RWPE2 (cell line): ENCODE measurements at regions not wholly inside any gene's neighbourhood (a gene's known extent, or its start where the extent isn't known, plus 50 kb on each side); places are given as distances from the start of the nearest gene placed in this dataset.
"Not testable (repeated sequence)": the region's sequence is repeated elsewhere in the genome, so short reads cannot be mapped to it uniquely, and the experiment has no call there.

Experiments used
- ATAC-seq: fragments of 200-7000 bp; cut with Tn5 transposase; 3 replicates; pipeline ENCODE4 v1.9.1; 2021; ENCODE audit warnings: low read depth
- DNase-seq: peaks from one replicate; pipeline ENCODE4 v3.0.0-alpha.2; 2020; ENCODE audit warnings: low spot score
- H3K27ac ChIP-seq: fragments of 450-650 bp; 2 replicates; pipeline ENCODE4 v1.5.1; 2017; ENCODE audit warnings: mild to moderate bottlenecking; ENCODE audit not compliant: poor library complexity, severe bottlenecking
- H3K27me3 ChIP-seq: fragments of 250-450 bp; sonication (Bioruptor Pico); 2 replicates; pipeline ENCODE4 v1.5.1; 2021; ENCODE audit warnings: mild to moderate bottlenecking, moderate library complexity; ENCODE audit not compliant: insufficient read depth, poor library complexity, severe bottlenecking
- H3K36me3 ChIP-seq: fragments of 250-450 bp; sonication (Bioruptor Pico); 2 replicates; pipeline ENCODE4 v1.5.1; 2020; ENCODE audit warnings: low read depth, mild to moderate bottlenecking, moderate library complexity
- H3K4me1 ChIP-seq: fragments of 250-450 bp; sonication (Bioruptor Pico); 2 replicates; pipeline ENCODE4 v1.5.1; 2021; ENCODE audit warnings: mild to moderate bottlenecking, moderate library complexity; ENCODE audit not compliant: insufficient read depth, poor library complexity, severe bottlenecking
- H3K4me3 ChIP-seq: fragments of 250-450 bp; sonication (Bioruptor Pico); 2 replicates; pipeline ENCODE4 v1.5.1; 2021; ENCODE audit warnings: mild to moderate bottlenecking, moderate library complexity; ENCODE audit not compliant: severe bottlenecking
- H3K9me3 ChIP-seq: fragments of 250-450 bp; sonication (Bioruptor Pico); 2 replicates; pipeline ENCODE4 v1.5.1; 2021; ENCODE audit warnings: mild to moderate bottlenecking, moderate library complexity; ENCODE audit not compliant: severe bottlenecking
- CTCF ChIP-seq: fragments of 450-650 bp; IDR thresholded peaks from one replicate; pipeline ENCODE4 v1.5.1; 2017; ENCODE audit warnings: mild to moderate bottlenecking, moderate library complexity; ENCODE audit not compliant: poor library complexity, severe bottlenecking

GRCh38 chr16:25546791-25547190, 145.0 kb upstream of the HS3ST4 start:
- no peak for TF ChIP-seq CTCF
- Histone ChIP-seq H3K9me3 (peaks cover 3% of the 10 kb centered on the region), H3K4me1 (no peaks in the 10 kb centered on the region), H3K27me3 (no peaks in the 10 kb centered on the region), H3K4me3 (no peak overlapping the region), H3K36me3 (no peaks in the 10 kb centered on the region), H3K27ac (no peak overlapping the region)
- DNase-seq (no peak), ATAC-seq (no peak)

- H3K4me1 ChIP-seq, result no peaks in the 10 kb centered on the region
- no peak overlapping the region for H3K27ac ChIP-seq
- no peak overlapping the region for H3K4me3 ChIP-seq
- peaks cover 3% of the 10 kb centered on the region for H3K9me3 ChIP-seq
- no peaks in the 10 kb centered on the region for H3K36me3 ChIP-seq
- ATAC-seq (no peak), DNase-seq (no peak)
- H3K27me3 ChIP-seq, result no peaks in the 10 kb centered on the region
- no peak for TF ChIP-seq CTCF
These were observed 147.5 kb upstream of the HS3ST4 start for GRCh38 chr16:25544294-25544693.

- H3K4me3 ChIP-seq, result no peak overlapping the region
- ATAC-seq, result no peak
- no peaks in the 10 kb centered on the region for H3K27me3 ChIP-seq
- no peak overlapping the region for H3K27ac ChIP-seq
- H3K36me3 ChIP-seq, result no peaks in the 10 kb centered on the region
- no peak for TF ChIP-seq CTCF
- DNase-seq, result no peak
- no peaks in the 10 kb centered on the region for H3K9me3 ChIP-seq
- no peaks in the 10 kb centered on the region for H3K4me1 ChIP-seq
These were observed 149.5 kb upstream of the HS3ST4 start for GRCh38 chr16:25542306-25542705.

GRCh38 chr16:25539767-25540166, 152.0 kb upstream of the HS3ST4 start:
- ATAC-seq, H3K4me3 ChIP-seq, H3K36me3 ChIP-seq, H3K9me3 ChIP-seq, DNase-seq, H3K27me3 ChIP-seq, H3K27ac ChIP-seq, H3K4me1 ChIP-seq: not testable (repeated sequence)

- ATAC-seq (no peak), DNase-seq (no peak)
- TF ChIP-seq CTCF, result no peak
- Histone ChIP-seq H3K4me1 (no peaks in the 10 kb centered on the region), H3K27ac (no peak overlapping the region), H3K36me3 (no peaks in the 10 kb centered on the region), H3K9me3 (no peaks in the 10 kb centered on the region), H3K27me3 (no peaks in the 10 kb centered on the region), H3K4me3 (no peak overlapping the region)
These were observed 168.6 kb upstream of the HS3ST4 start for GRCh38 chr16:25523183-25523582.
